ENCODE measurements at regions not wholly inside any gene's neighbourhood (a gene's known extent, or its start where the extent isn't known, plus 50 kb on each side); places are given as distances from the start of the nearest gene placed in this dataset.

- Histone ChIP-seq H3K4me1 (ENCODE audit: insufficient read depth, low read length, severe bottlenecking) (no peaks in the 10 kb centered on the region), H3K4me3 (ENCODE audit: low read depth, low read length, poor library complexity, severe bottlenecking) (no peak overlapping the region), H3K4me2 (ENCODE audit: low read length) (no peak overlapping the region), H3K36me3 (ENCODE audit: insufficient read depth, low read length) (no peaks in the 10 kb centered on the region), H2AFZ (ENCODE audit: low read length) (no peak overlapping the region), H3K27me3 (ENCODE audit: insufficient read depth, low read length) (no peaks in the 10 kb centered on the region), H3K27ac (ENCODE audit: low read depth, low read length, poor library complexity, severe bottlenecking) (no peak overlapping the region), H3F3A (ENCODE audit: insufficient read depth, low read length) (no peaks in the 10 kb centered on the region), H4K20me1 (ENCODE audit: insufficient read depth, low read length) (no peaks in the 10 kb centered on the region), H3K9ac (ENCODE audit: low read length) (no peak overlapping the region), H3K9me2 (ENCODE audit: low read depth, low read length) (no peaks in the 10 kb centered on the region), H3K9me3 (ENCODE audit: low read length) (no peaks in the 10 kb centered on the region), H3K79me2 (ENCODE audit: insufficient read depth, low read length) (no peaks in the 10 kb centered on the region)
- no peak for TF ChIP-seq CTCF (IDR thresholded peaks at IDR 0.05; ENCODE audit: low read length)
- TF ChIP-seq EZH2 (IDR thresholded peaks at IDR 0.05; ENCODE audit: borderline replicate concordance, low read length) = no peak
These were observed 590.4 kb downstream of the PLPP3 start for GRCh38 chr1:55988963-55989452.

GRCh38 chr1:55987491-55988249 is 591.7 kb downstream of the PLPP3 start:
- Histone ChIP-seq H3K4me1 (ENCODE audit: insufficient read depth, low read length, severe bottlenecking) (no peaks in the 10 kb centered on the region), H3K27me3 (ENCODE audit: insufficient read depth, low read length) (no peaks in the 10 kb centered on the region), H3F3A (ENCODE audit: insufficient read depth, low read length) (no peaks in the 10 kb centered on the region), H3K9ac (ENCODE audit: low read length) (no peak overlapping the region), H3K4me2 (ENCODE audit: low read length) (no peak overlapping the region), H3K27ac (ENCODE audit: low read depth, low read length, poor library complexity, severe bottlenecking) (no peak overlapping the region), H3K4me3 (ENCODE audit: low read depth, low read length, poor library complexity, severe bottlenecking) (no peak overlapping the region), H3K9me3 (ENCODE audit: low read length) (no peaks in the 10 kb centered on the region), H3K79me2 (ENCODE audit: insufficient read depth, low read length) (no peaks in the 10 kb centered on the region), H3K9me2 (ENCODE audit: low read depth, low read length) (no peaks in the 10 kb centered on the region), H4K20me1 (ENCODE audit: insufficient read depth, low read length) (no peaks in the 10 kb centered on the region), H3K36me3 (ENCODE audit: insufficient read depth, low read length) (no peaks in the 10 kb centered on the region), H2AFZ (ENCODE audit: low read length) (no peak overlapping the region)
- TF ChIP-seq EZH2 (IDR thresholded peaks at IDR 0.05; ENCODE audit: borderline replicate concordance, low read length) = no peak
- TF ChIP-seq CTCF (IDR thresholded peaks at IDR 0.05; ENCODE audit: low read length) = no peak

GRCh38 chr1:55986003-55986402 is 593.4 kb downstream of the PLPP3 start:
- Histone ChIP-seq H3K9me3 (ENCODE audit: low read length) (no peaks in the 10 kb centered on the region), H3K79me2 (ENCODE audit: insufficient read depth, low read length) (no peaks in the 10 kb centered on the region), H3K27ac (ENCODE audit: low read depth, low read length, poor library complexity, severe bottlenecking) (no peak overlapping the region), H3K9me2 (ENCODE audit: low read depth, low read length) (no peaks in the 10 kb centered on the region), H3K4me1 (ENCODE audit: insufficient read depth, low read length, severe bottlenecking) (no peaks in the 10 kb centered on the region), H3K27me3 (ENCODE audit: insufficient read depth, low read length) (no peaks in the 10 kb centered on the region), H4K20me1 (ENCODE audit: insufficient read depth, low read length) (no peaks in the 10 kb centered on the region), H2AFZ (ENCODE audit: low read length) (no peak overlapping the region), H3K4me3 (ENCODE audit: low read depth, low read length, poor library complexity, severe bottlenecking) (no peak overlapping the region), H3K36me3 (ENCODE audit: insufficient read depth, low read length) (no peaks in the 10 kb centered on the region), H3F3A (ENCODE audit: insufficient read depth, low read length) (no peaks in the 10 kb centered on the region), H3K4me2 (ENCODE audit: low read length) (no peak overlapping the region), H3K9ac (ENCODE audit: low read length) (no peak overlapping the region)
- TF ChIP-seq EZH2 (IDR thresholded peaks at IDR 0.05; ENCODE audit: borderline replicate concordance, low read length) (no peak), CTCF (IDR thresholded peaks at IDR 0.05; ENCODE audit: low read length) (no peak)
